Right lobe of liver (tissue), 6 donors: ENCODE measurements at regions not wholly inside any gene's neighbourhood (a gene's known extent, or its start where the extent isn't known, plus 50 kb on each side); places are given as distances from the start of the nearest gene placed in this dataset.
A peak's percentile ranks its signal among the peaks of the same experiment; 100 is the strongest.
"Not testable (repeated sequence)": the region's sequence is repeated elsewhere in the genome, so short reads cannot be mapped to it uniquely, and the experiment has no call there.

Source experiments
- ATAC-seq, 4 donors: fragments of 200-7000 bp; cut with Tn5 transposase; one replicate each; pipeline ENCODE4 v1.9.1; 2020; ENCODE audit warnings: mild to moderate bottlenecking in 4 of 4, moderate library complexity in 4 of 4
- DNase-seq, 3 donors: peaks; one replicate each; pipeline ENCODE4 v3.0.0-alpha.2; 2020
- H3K27ac ChIP-seq, 3 donors: fragments of 200-600 bp; one replicate each; pipeline ENCODE4 v1.8.0; 2022
- H3K27me3 ChIP-seq, 2 donors: fragments of 200-600 bp; one replicate each; pipeline ENCODE4 v1.8.0; 2022
- H3K36me3 ChIP-seq, 4 donors: fragments of 200-600 bp; sonication (generic) in 1 of 4; one replicate each; pipeline versions ENCODE4 v1.5.1 to v1.8.0; 2017 to 2022; ENCODE audit warnings: control low read depth in 1 of 4
- H3K4me1 ChIP-seq, 4 donors: fragments of 200-600 bp; sonication (generic) in 1 of 4; one replicate each; pipeline versions ENCODE4 v1.5.1 to v1.8.0; 2017 to 2022; ENCODE audit warnings: control low read depth in 1 of 4
- H3K4me3 ChIP-seq, 3 donors: fragments of 200-600 bp; one replicate each; pipeline ENCODE4 v1.8.0; 2022
- H3K9me3 ChIP-seq, 4 donors: fragments of 200-600 bp; sonication (generic) in 1 of 4; one replicate each; pipeline versions ENCODE4 v1.5.1 to v1.8.0; 2017 to 2022; ENCODE audit warnings: control low read depth in 1 of 4
- WGBS: methylation state at CpG from one replicate; pipeline ENCODE4 v1.1.6; 2018; ENCODE audit warnings: low coverage, low lambda C conversion rate; ENCODE audit not compliant: insufficient coverage; ENCODE audit errors: missing lambda C conversion rate; 5-methylcytosine and 5-hydroxymethylcytosine counted together
- intact Hi-C, 2 donors: fragments of 100-400 bp; cut with DNase I; formaldehyde crosslinking; loops; one replicate each; pipeline versions ENCODE4 v1.11.2 to v1.14.1; 2022
- TF ChIP-seq, protein P1 (sequence below), 4 donors: fragments of 200-600 bp in 3 of 4; fragments of 450-650 bp in 1 of 4; IDR thresholded peaks; one replicate each; pipeline versions ENCODE4 v1.5.1 to v1.8.0; 2016 to 2022; ENCODE audit warnings: antibody characterized with exemption in 4 of 4, mild to moderate bottlenecking in 2 of 4
- donor health status: DM: no; HTN: yes; CAD: no.
- donor health status: DM: no; HTN: no; CAD: no.
- donor health status: DM: no; HTN: no; CAD: no.
- donor health status: DM: no; HTN: yes; CAD: no.
- donor health status: DM: no; HTN: yes; CAD: no.

DNA sequence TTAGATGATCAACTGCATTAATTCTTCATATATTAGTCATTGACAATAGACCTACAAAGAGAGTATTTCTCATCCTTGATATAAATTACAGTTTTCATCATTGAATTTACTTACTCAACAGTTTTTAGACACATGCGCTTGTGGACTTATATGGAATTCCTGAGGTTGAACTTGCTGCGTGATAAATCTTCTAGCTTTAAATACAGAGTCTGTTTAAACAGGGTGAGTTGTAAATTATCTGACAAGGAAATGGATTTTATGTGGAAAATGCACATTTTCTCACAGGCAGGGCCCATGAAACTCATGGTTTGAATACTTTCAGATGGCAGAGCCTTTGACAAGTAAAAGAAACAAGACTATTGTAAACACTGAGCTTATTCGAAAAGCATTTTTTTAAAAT lies 280.5 kb downstream of the SPATA31A6 start:
- H3K4me1 ChIP-seq, ATAC-seq, DNase-seq, intact Hi-C loops, H3K36me3 ChIP-seq, H3K9me3 ChIP-seq, H3K27ac ChIP-seq, H3K4me3 ChIP-seq, H3K27me3 ChIP-seq: not testable (repeated sequence)
- 38% methylated on average over 2 of the region's 3 CpGs for WGBS

DNA sequence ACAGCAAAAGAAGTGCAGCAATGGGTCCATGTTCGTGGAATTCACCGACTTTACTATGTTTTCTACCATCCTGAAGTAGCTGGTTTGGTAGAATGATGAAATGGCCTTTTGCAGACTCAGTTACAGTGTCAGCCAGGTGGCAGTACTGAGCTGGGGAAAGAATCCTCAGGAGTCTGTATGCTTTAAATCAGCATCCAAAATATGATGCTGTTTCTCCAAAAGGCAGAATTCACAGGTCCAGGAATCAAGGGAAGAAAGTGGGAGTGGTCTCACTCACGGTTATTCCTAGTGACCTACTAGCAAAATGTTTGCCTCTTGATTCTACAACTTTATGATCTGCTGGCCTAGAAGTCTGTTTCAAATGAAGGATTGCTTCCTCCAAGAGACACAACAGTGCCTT lies 287.1 kb downstream of the SPATA31A6 start:
- H3K4me1 ChIP-seq, intact Hi-C loops, ATAC-seq, H3K27me3 ChIP-seq, H3K27ac ChIP-seq, DNase-seq, H3K9me3 ChIP-seq, H3K36me3 ChIP-seq, H3K4me3 ChIP-seq: not testable (repeated sequence)
- WGBS = 26% methylated on average over 3 of the region's 3 CpGs
- TF ChIP-seq, protein P1, sequence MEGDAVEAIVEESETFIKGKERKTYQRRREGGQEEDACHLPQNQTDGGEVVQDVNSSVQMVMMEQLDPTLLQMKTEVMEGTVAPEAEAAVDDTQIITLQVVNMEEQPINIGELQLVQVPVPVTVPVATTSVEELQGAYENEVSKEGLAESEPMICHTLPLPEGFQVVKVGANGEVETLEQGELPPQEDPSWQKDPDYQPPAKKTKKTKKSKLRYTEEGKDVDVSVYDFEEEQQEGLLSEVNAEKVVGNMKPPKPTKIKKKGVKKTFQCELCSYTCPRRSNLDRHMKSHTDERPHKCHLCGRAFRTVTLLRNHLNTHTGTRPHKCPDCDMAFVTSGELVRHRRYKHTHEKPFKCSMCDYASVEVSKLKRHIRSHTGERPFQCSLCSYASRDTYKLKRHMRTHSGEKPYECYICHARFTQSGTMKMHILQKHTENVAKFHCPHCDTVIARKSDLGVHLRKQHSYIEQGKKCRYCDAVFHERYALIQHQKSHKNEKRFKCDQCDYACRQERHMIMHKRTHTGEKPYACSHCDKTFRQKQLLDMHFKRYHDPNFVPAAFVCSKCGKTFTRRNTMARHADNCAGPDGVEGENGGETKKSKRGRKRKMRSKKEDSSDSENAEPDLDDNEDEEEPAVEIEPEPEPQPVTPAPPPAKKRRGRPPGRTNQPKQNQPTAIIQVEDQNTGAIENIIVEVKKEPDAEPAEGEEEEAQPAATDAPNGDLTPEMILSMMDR (IDR thresholded peaks at IDR 0.05) = peak; percentile 22 to 55 (median 45)

- intact Hi-C loops, DNase-seq, H3K9me3 ChIP-seq, H3K4me3 ChIP-seq, H3K27me3 ChIP-seq, H3K27ac ChIP-seq, H3K36me3 ChIP-seq, H3K4me1 ChIP-seq: not testable (repeated sequence)
- ATAC-seq = peak in 2 of 4 donors; percentile 28 to 69
- 36% methylated on average over 1 of the region's 2 CpGs for WGBS
These were observed 307.5 kb downstream of the SPATA31A6 start for GRCh38 chr9:42490989-42491388.

GRCh38 chr9:42502620-42503264 lies 319.3 kb downstream of the SPATA31A6 start:
- H3K4me1 ChIP-seq, ATAC-seq, H3K36me3 ChIP-seq, H3K4me3 ChIP-seq, H3K9me3 ChIP-seq, H3K27me3 ChIP-seq, intact Hi-C loops, H3K27ac ChIP-seq, DNase-seq: not testable (repeated sequence)
- 72% methylated on average over 3 of the region's 12 CpGs for WGBS

DNA sequence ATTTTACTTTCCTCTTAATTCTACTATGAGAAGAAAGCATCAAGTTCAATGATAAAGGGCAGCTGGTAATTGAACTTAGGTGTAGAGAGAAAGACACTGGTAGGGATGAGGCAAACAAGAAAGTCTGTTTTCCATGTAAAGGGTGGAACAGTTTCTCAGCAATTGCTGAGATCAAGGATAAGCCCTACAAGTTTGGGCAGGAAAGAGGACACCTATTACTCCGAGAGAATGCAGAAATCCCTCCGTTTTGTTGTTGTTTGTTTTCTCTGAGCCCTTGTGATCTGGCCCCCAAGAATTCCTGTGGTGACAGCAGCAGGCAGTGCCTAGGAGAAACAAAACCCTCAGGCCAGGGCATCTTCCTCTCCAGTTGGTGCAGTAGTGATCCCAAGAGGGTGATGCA lies 324.7 kb downstream of the SPATA31A6 start:
- ATAC-seq = not testable (repeated sequence)
- 15% methylated on average over 2 of the region's 2 CpGs for WGBS

GRCh38 chr9:42513535-42513934 lies 330.1 kb downstream of the SPATA31A6 start:
- no CpG with 5 or more reads among the region's 2 CpGs for WGBS
- H3K4me1 ChIP-seq, H3K4me3 ChIP-seq, H3K36me3 ChIP-seq, H3K27me3 ChIP-seq, H3K9me3 ChIP-seq, H3K27ac ChIP-seq, intact Hi-C loops, DNase-seq: not testable (repeated sequence)
- ATAC-seq = peak in 2 of 4 donors; percentile 28 to 35

More for the DNA sequence above, 324.7 kb downstream of the SPATA31A6 start:
- H3K27me3 ChIP-seq, H3K4me3 ChIP-seq, H3K36me3 ChIP-seq, intact Hi-C loops, DNase-seq, H3K9me3 ChIP-seq, H3K27ac ChIP-seq, H3K4me1 ChIP-seq: not testable (repeated sequence)

DNA sequence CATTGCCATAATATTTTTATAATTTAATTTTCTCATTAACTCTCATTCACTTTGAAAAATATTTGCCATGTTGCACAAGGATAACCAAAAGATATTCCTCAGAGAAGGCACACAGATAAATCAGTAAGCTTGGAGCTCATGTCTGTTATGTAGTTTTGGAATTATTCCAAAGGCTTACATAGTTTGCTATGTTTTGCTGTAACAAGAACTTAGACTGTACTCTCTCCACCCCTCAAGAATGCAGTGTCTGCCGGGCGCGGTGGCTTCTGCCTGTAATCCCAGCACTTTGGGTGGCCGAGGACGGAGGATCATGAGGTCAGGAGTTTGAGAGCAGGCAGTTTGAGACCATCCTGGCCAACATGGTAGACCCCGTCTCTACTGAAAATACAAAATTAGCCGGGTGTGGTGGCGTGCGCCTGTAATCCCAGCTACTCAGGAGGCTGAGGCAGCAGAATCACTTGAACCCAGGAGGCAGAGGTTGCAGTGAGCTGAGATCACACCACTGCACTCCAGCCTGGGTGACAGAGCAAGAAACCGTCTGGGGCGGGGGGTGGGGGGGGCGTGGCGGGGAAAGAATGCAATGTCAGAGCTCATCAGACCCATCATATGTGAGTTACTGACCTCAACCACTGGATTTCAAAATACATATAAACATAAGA lies 351.0 kb downstream of the SPATA31A6 start:
- H3K4me3 ChIP-seq, H3K27ac ChIP-seq, ATAC-seq, H3K9me3 ChIP-seq, H3K27me3 ChIP-seq, H3K4me1 ChIP-seq, H3K36me3 ChIP-seq, intact Hi-C loops: not testable (repeated sequence)
- 54% methylated on average over 4 of the region's 13 CpGs for WGBS
- peak in 2 of 3 donors; percentile 1 to 28 for DNase-seq

- H3K27ac ChIP-seq, H3K4me3 ChIP-seq, H3K36me3 ChIP-seq, H3K27me3 ChIP-seq, intact Hi-C loops, H3K9me3 ChIP-seq, ATAC-seq, H3K4me1 ChIP-seq: not testable (repeated sequence)
- DNase-seq = peak in 2 of 3 donors; percentile 6 to 25
- 34% methylated on average over 5 of the region's 6 CpGs for WGBS
These were observed 351.5 kb downstream of the SPATA31A6 start for GRCh38 chr9:42534984-42535325.
